Mammary epithelial cell (primary cell): ENCODE measurements at regions not wholly inside any gene's neighbourhood (a gene's known extent, or its start where the extent isn't known, plus 50 kb on each side); places are given as distances from the start of the nearest gene placed in this dataset.

Experiments
- EZH2 ChIP-seq: IDR thresholded peaks from 2 replicates; pipeline ENCODE4 v1.6.1; 2012; ENCODE audit warnings: low read length, inconsistent platforms, borderline replicate concordance
- TF ChIP-seq, protein P1 (sequence below), 2 donors: IDR thresholded peaks in 1 of 2; conservative IDR thresholded peaks in 1 of 2; 2 replicates each; pipeline ENCODE4 v1.5.1; 2011 to 2012; ENCODE audit warnings: inconsistent platforms in 2 of 2, low read length in 2 of 2, mild to moderate bottlenecking in 2 of 2, control low read depth in 1 of 2, low read depth in 1 of 2; ENCODE audit not compliant: insufficient read depth in 1 of 2; ENCODE audit errors: extremely low read depth in 1 of 2

DNA sequence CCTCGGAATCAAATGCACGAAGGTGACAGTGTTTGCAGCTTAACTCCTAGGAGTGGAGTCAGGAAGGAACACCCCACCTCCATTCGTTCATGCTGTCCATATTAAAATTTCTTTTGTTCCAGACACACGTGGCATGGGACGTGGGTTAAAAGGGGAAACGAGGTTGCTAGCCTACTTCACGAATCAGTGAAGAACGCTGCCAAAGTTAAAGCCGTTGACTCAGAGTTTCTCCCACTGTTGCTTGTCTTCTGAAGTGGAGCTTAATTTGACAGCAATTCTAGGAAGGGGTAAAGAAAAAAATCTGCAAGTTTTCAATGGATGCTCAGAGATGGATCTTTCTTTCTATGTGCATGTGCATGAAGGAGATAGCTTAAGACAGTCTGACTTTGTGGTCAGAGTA lies 499.1 kb downstream of the CD83 start:
- TF ChIP-seq, protein P1, sequence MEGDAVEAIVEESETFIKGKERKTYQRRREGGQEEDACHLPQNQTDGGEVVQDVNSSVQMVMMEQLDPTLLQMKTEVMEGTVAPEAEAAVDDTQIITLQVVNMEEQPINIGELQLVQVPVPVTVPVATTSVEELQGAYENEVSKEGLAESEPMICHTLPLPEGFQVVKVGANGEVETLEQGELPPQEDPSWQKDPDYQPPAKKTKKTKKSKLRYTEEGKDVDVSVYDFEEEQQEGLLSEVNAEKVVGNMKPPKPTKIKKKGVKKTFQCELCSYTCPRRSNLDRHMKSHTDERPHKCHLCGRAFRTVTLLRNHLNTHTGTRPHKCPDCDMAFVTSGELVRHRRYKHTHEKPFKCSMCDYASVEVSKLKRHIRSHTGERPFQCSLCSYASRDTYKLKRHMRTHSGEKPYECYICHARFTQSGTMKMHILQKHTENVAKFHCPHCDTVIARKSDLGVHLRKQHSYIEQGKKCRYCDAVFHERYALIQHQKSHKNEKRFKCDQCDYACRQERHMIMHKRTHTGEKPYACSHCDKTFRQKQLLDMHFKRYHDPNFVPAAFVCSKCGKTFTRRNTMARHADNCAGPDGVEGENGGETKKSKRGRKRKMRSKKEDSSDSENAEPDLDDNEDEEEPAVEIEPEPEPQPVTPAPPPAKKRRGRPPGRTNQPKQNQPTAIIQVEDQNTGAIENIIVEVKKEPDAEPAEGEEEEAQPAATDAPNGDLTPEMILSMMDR (conservative IDR thresholded peaks at IDR 0.05 in 1 of 2, IDR thresholded peaks at IDR 0.05 in 1 of 2; ENCODE audit: extremely low read depth in 1 of 2, insufficient read depth in 1 of 2, low read depth in 1 of 2, low read length in 2 of 2) = no peak
- TF ChIP-seq EZH2 = no peak
